ENCODE measurements at regions not wholly inside any gene's neighbourhood (a gene's known extent, or its start where the extent isn't known, plus 50 kb on each side); places are given as distances from the start of the nearest gene placed in this dataset.

DNA sequence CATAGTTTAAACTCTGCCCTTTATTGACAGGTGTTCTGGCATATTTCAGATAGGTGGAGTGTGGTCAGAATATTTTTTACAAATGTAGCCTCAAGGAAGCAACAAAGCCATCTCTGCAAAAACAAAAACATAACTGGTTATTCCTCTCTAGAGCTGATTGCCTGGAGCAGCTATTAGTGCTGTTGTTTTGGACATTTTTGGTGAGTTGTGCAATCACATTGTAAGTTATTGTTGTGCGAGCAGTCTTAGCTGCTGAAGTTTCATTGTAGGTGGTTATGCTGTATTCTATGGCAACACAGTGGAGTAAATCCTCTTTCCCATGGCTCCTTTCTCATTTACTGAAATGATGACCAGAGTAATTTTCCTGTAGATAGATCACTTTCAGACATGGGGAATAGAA is 1413.0 kb downstream of the PCDH7 start:
- DNase-seq, result no peak
- no peak overlapping the region for H3K4me3 ChIP-seq
- no peaks in the 10 kb centered on the region for H3K4me1 ChIP-seq
- H3K36me3 ChIP-seq, result no peaks in the 10 kb centered on the region
- H3K27ac ChIP-seq, result no peak overlapping the region
- H3K9me3 ChIP-seq, result peaks cover 0 to 7% (median 0%) of the 10 kb centered on the region in 11 donors
- no peaks in the 10 kb centered on the region for H3K27me3 ChIP-seq
- no peak for ATAC-seq
- WGBS, 2 donors, result 92 to 100% methylated on average over 1 of the region's 1 CpG
- TF ChIP-seq, protein P1, sequence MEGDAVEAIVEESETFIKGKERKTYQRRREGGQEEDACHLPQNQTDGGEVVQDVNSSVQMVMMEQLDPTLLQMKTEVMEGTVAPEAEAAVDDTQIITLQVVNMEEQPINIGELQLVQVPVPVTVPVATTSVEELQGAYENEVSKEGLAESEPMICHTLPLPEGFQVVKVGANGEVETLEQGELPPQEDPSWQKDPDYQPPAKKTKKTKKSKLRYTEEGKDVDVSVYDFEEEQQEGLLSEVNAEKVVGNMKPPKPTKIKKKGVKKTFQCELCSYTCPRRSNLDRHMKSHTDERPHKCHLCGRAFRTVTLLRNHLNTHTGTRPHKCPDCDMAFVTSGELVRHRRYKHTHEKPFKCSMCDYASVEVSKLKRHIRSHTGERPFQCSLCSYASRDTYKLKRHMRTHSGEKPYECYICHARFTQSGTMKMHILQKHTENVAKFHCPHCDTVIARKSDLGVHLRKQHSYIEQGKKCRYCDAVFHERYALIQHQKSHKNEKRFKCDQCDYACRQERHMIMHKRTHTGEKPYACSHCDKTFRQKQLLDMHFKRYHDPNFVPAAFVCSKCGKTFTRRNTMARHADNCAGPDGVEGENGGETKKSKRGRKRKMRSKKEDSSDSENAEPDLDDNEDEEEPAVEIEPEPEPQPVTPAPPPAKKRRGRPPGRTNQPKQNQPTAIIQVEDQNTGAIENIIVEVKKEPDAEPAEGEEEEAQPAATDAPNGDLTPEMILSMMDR (IDR thresholded peaks at IDR 0.05), result no peak
- intact Hi-C loops (cut with DNase I), result no loop called here

DNA sequence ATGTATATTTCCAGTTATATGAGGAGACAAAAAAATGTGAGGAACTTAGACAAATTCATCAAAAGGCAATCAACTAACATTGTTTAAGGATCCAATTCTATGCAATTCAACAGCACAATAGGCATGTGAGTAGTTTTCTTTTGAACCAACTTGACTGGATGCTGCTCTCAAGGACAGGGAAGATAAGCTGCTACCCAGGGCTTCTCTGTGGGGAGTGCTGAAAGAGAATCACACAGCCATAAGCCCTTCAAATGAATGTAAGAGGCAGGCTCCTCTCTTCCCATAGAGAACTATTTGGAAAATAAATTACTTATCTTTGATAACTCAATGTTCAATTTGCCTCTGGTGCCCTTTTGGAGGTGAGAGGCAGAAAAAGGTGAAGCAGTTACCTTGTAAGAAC is 1413.6 kb downstream of the PCDH7 start:
- peaks cover 0 to 7% (median 0%) of the 10 kb centered on the region in 11 donors for H3K9me3 ChIP-seq
- TF ChIP-seq, protein P1 (IDR thresholded peaks at IDR 0.05), result no peak
- H3K27ac ChIP-seq, result no peak overlapping the region
- intact Hi-C loops (cut with DNase I), result no loop called here
- ATAC-seq (no peak), DNase-seq (no peak)
- H3K36me3 ChIP-seq, result no peaks in the 10 kb centered on the region
- H3K27me3 ChIP-seq, result no peaks in the 10 kb centered on the region
- no peak overlapping the region for H3K4me3 ChIP-seq
- H3K4me1 ChIP-seq, result no peaks in the 10 kb centered on the region

DNA sequence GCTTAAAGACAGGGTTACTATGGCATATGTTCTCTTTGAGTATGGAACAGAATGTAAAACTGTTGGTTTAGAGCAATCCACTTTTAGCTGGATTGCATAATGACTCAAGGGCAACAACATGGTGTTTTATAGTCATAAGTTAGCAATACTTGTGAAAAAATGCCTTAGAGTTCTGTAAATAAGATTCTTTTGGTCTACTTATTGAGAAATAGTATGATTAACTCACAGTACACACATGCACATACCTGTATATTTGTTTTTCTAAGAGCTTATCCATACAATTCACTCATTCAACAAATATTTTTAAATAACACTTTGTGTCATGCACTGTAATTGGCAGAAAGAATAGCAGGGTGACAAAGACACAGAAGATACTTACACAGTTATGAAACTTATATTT is 1415.5 kb downstream of the PCDH7 start:
- H3K4me1 ChIP-seq, result no peaks in the 10 kb centered on the region
- TF ChIP-seq, protein P1 (IDR thresholded peaks at IDR 0.05), result no peak
- peaks cover 0 to 7% (median 0%) of the 10 kb centered on the region in 11 donors for H3K9me3 ChIP-seq
- no peak overlapping the region for H3K27ac ChIP-seq
- no peaks in the 10 kb centered on the region for H3K36me3 ChIP-seq
- ATAC-seq (no peak), DNase-seq (no peak)
- H3K27me3 ChIP-seq, result no peaks in the 10 kb centered on the region
- no peak overlapping the region for H3K4me3 ChIP-seq
- intact Hi-C loops (cut with DNase I), result no loop called here

DNA sequence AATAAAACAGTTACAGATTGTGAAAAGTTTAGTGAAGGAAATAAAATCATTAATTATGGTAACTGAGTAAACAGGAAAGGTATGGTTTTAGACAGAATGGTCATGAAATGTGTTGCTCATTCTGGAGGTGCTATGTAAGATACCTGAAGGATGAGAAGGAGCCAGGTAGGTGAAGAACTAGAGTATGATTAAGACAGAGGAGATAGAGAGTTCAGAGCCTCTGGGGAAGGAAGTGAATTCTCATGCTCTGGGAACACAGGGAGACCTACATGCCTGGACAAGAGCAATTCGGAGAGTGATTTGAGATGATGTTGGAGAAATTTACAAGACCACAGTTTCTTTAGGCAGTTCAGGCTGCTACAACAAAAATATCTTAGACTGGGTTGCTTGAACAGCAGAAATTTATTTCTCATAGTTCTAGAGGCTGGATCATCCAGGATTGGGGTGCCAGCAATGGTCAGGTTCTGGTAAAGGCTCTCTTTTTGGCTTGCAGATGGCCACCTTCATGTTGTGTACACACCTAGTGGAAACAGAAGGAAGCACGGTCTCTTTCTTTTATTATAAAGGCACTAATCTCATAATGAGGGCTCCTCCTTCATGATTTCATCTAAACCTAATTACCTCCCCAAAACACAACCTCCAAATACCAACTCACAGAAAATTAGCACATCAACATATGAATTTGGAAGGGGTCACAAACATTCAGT is 1416.1 kb downstream of the PCDH7 start:
- H3K9me3 ChIP-seq, result peaks cover 0 to 4% (median 0%) of the 10 kb centered on the region in 11 donors
- DNase-seq (no peak), ATAC-seq (no peak)
- H3K27ac ChIP-seq, result no peak overlapping the region
- WGBS, 2 donors, result 77 to 93% methylated on average over 2 of the region's 2 CpGs
- intact Hi-C loops (cut with DNase I), result no loop called here
- no peak overlapping the region for H3K4me3 ChIP-seq
- H3K27me3 ChIP-seq, result no peaks in the 10 kb centered on the region
- H3K36me3 ChIP-seq, result no peaks in the 10 kb centered on the region
- TF ChIP-seq, protein P1 (IDR thresholded peaks at IDR 0.05), result no peak
- H3K4me1 ChIP-seq, result no peaks in the 10 kb centered on the region
